ENCODE measurements at regions not wholly inside any gene's neighbourhood (a gene's known extent, or its start where the extent isn't known, plus 50 kb on each side); places are given as distances from the start of the nearest gene placed in this dataset.

GRCh38 chr2:147468349-147468748 lies 376.5 kb upstream of the ACVR2A start:
- DNase-seq (ENCODE audit: low spot score), result no peak

- DNase-seq (ENCODE audit: low spot score), result no peak
Observed at GRCh38 chr2:147467441-147467840, 377.4 kb upstream of the ACVR2A start.

- DNase-seq (ENCODE audit: low spot score), result no peak
Observed at GRCh38 chr2:147464737-147465357, 380.0 kb upstream of the ACVR2A start.

GRCh38 chr2:147463881-147464520 lies 380.8 kb upstream of the ACVR2A start:
- DNase-seq (ENCODE audit: low spot score), result no peak

- no peak for DNase-seq (ENCODE audit: low spot score)
Observed at GRCh38 chr2:147460155-147460554, 384.7 kb upstream of the ACVR2A start.

- DNase-seq (ENCODE audit: low spot score), result no peak
Observed at GRCh38 chr2:147456779-147457178, 388.1 kb upstream of the ACVR2A start.

GRCh38 chr2:147451902-147452515 lies 392.8 kb upstream of the ACVR2A start:
- DNase-seq (ENCODE audit: low spot score), result no peak

- DNase-seq (ENCODE audit: low spot score), result no peak
Observed at GRCh38 chr2:147450661-147451510, 393.9 kb upstream of the ACVR2A start.

GRCh38 chr2:147449323-147449991 lies 395.4 kb upstream of the ACVR2A start:
- DNase-seq (ENCODE audit: low spot score), result no peak

GRCh38 chr2:147442816-147443215 lies 402.0 kb upstream of the ACVR2A start:
- no peak for DNase-seq (ENCODE audit: low spot score)

GRCh38 chr2:147441182-147441581 lies 403.6 kb upstream of the ACVR2A start:
- DNase-seq (ENCODE audit: low spot score), result no peak

- no peak for DNase-seq (ENCODE audit: low spot score)
Observed at GRCh38 chr2:147440734-147441133, 404.1 kb upstream of the ACVR2A start.

- no peak for DNase-seq (ENCODE audit: low spot score)
Observed at GRCh38 chr2:147439986-147440385, 404.8 kb upstream of the ACVR2A start.

- DNase-seq (ENCODE audit: low spot score), result no peak
Observed at GRCh38 chr2:147438882-147439281, 405.9 kb upstream of the ACVR2A start.

GRCh38 chr2:147433822-147434221 lies 411.0 kb upstream of the ACVR2A start:
- DNase-seq (ENCODE audit: low spot score), result no peak

- no peak for DNase-seq (ENCODE audit: low spot score)
Observed at GRCh38 chr2:147430408-147430807, 414.4 kb upstream of the ACVR2A start.

GRCh38 chr2:147428120-147428747 lies 416.6 kb upstream of the ACVR2A start:
- DNase-seq (ENCODE audit: low spot score), result no peak

GRCh38 chr2:147425437-147426029 lies 419.3 kb upstream of the ACVR2A start:
- no peak for DNase-seq (ENCODE audit: low spot score)

- no peak for DNase-seq (ENCODE audit: low spot score)
Observed at GRCh38 chr2:147424766-147425165, 420.1 kb upstream of the ACVR2A start.

- DNase-seq (ENCODE audit: low spot score), result no peak
Observed at GRCh38 chr2:147420947-147421675, 423.7 kb upstream of the ACVR2A start.
